CD8-positive, alpha-beta memory T cell (primary cell): ENCODE measurements at regions not wholly inside any gene's neighbourhood (a gene's known extent, or its start where the extent isn't known, plus 50 kb on each side); places are given as distances from the start of the nearest gene placed in this dataset.

Experiments used
- CTCF ChIA-PET: fragments of 350-600 bp; sonication (Branson Sonifier 250); formaldehyde crosslinking; loops from one replicate; lab custom pipeline; 2021; ENCODE audit warnings: antibody characterized with exemption; lab: Charles Lee
- POLR2A ChIA-PET: fragments of 350-600 bp; sonication (Branson Sonifier 250); formaldehyde crosslinking; loops from one replicate; lab custom pipeline; 2021; ENCODE audit warnings: antibody characterized with exemption; lab: Charles Lee
- DNase-seq, 5 donors: peaks; one replicate each; pipeline versions ENCODE4 v3.0.0 to v3.0.0-alpha.2; 2020 to 2022; ENCODE audit warnings: mixed read lengths in 1 of 5
- H3K27ac ChIP-seq: one replicate; pipeline ENCODE4 v1.7.0; 2013; ENCODE audit warnings: low read depth, mild to moderate bottlenecking, low read length, moderate library complexity
- H3K27me3 ChIP-seq: 2 replicates; pipeline ENCODE4 v1.7.0; 2013; ENCODE audit warnings: low read length, mild to moderate bottlenecking; ENCODE audit not compliant: insufficient read depth, poor library complexity, severe bottlenecking
- H3K36me3 ChIP-seq: 2 replicates; pipeline ENCODE4 v1.7.0; 2013; ENCODE audit warnings: mild to moderate bottlenecking, low read length, moderate library complexity; ENCODE audit not compliant: insufficient read depth
- H3K4me1 ChIP-seq: 2 replicates; pipeline ENCODE4 v1.7.0; 2013; ENCODE audit warnings: mild to moderate bottlenecking, low read length, moderate library complexity; ENCODE audit not compliant: insufficient read depth
- H3K4me3 ChIP-seq: 2 replicates; pipeline ENCODE4 v1.7.0; 2013; ENCODE audit warnings: mild to moderate bottlenecking, low read length
- H3K9me3 ChIP-seq: 2 replicates; pipeline ENCODE4 v1.7.0; 2013; ENCODE audit warnings: mild to moderate bottlenecking, low read length
- H3K27ac Mint-ChIP-seq, 8 donors: one replicate each; pipeline ENCODE4 v1.8.0; 2020 to 2021; ENCODE audit warnings: mixed read lengths in 8 of 8, mild to moderate bottlenecking in 6 of 8, inconsistent platforms in 3 of 8, moderate library complexity in 3 of 8
- H3K27me3 Mint-ChIP-seq, 2 donors: one replicate each; pipeline ENCODE4 v1.8.0; 2020 to 2021; ENCODE audit warnings: mixed read lengths in 2 of 2, mild to moderate bottlenecking in 1 of 2, moderate library complexity in 1 of 2
- H3K36me3 Mint-ChIP-seq, 3 donors: one replicate each; pipeline ENCODE4 v1.8.0; 2020 to 2021; ENCODE audit warnings: mixed read lengths in 3 of 3, inconsistent platforms in 1 of 3, mild to moderate bottlenecking in 1 of 3
- H3K4me1 Mint-ChIP-seq, 3 donors: one replicate each; pipeline ENCODE4 v1.8.0; 2020 to 2021; ENCODE audit warnings: mixed read lengths in 3 of 3, inconsistent platforms in 1 of 3, mild to moderate bottlenecking in 1 of 3
- H3K4me3 Mint-ChIP-seq, 7 donors: one replicate each; pipeline ENCODE4 v1.8.0; 2020 to 2021; ENCODE audit warnings: mixed read lengths in 7 of 7, mild to moderate bottlenecking in 6 of 7, moderate library complexity in 4 of 7, inconsistent platforms in 2 of 7
- H3K9me3 Mint-ChIP-seq, 5 donors: one replicate each; pipeline ENCODE4 v1.8.0; 2020 to 2022; ENCODE audit warnings: mixed read lengths in 5 of 5, mild to moderate bottlenecking in 3 of 5, moderate library complexity in 2 of 5, inconsistent platforms in 1 of 5

GRCh38 chr18:1050012-1050657, 145.5 kb downstream of the ADCYAP1 start:
- Histone ChIP-seq H3K27me3 (no peaks in the 10 kb centered on the region), H3K4me1 (no peaks in the 10 kb centered on the region), H3K27ac (no peak overlapping the region), H3K4me3 (no peak overlapping the region), H3K9me3 (no peaks in the 10 kb centered on the region), H3K36me3 (no peaks in the 10 kb centered on the region)
- Mint-ChIP-seq H3K36me3 (no peaks in the 10 kb centered on the region), H3K4me3 (no peak overlapping the region), H3K4me1 (no peaks in the 10 kb centered on the region), H3K27me3 (no peaks in the 10 kb centered on the region), H3K9me3 (peaks cover 0 to 1% (median 0%) of the 10 kb centered on the region in 5 donors), H3K27ac (no peak overlapping the region)
- ChIA-PET CTCF (no interaction called here), POLR2A (no interaction called here)
- DNase-seq = no peak

- POLR2A ChIA-PET = no interaction called here
- Mint-ChIP-seq H3K27me3 (no peaks in the 10 kb centered on the region), H3K27ac (no peak overlapping the region), H3K9me3 (peaks cover 0 to 5% (median 2%) of the 10 kb centered on the region in 5 donors), H3K4me1 (no peaks in the 10 kb centered on the region), H3K4me3 (no peak overlapping the region), H3K36me3 (no peaks in the 10 kb centered on the region)
- Histone ChIP-seq H3K9me3 (no peaks in the 10 kb centered on the region), H3K27me3 (no peaks in the 10 kb centered on the region), H3K27ac (no peak overlapping the region), H3K36me3 (no peaks in the 10 kb centered on the region), H3K4me3 (no peak overlapping the region), H3K4me1 (no peaks in the 10 kb centered on the region)
- CTCF ChIA-PET = no interaction called here
- no peak for DNase-seq
Measured at GRCh38 chr18:1052301-1052700, 147.6 kb downstream of the ADCYAP1 start.

GRCh38 chr18:1053331-1054315, 149.0 kb downstream of the ADCYAP1 start:
- no peak overlapping the region for H3K4me3 ChIP-seq
- no peak for DNase-seq
- no peaks in the 10 kb centered on the region for H3K27me3 ChIP-seq
- Mint-ChIP-seq H3K36me3 (no peaks in the 10 kb centered on the region), H3K4me1 (no peaks in the 10 kb centered on the region), H3K27me3 (no peaks in the 10 kb centered on the region), H3K4me3 (no peak overlapping the region), H3K27ac (no peak overlapping the region), H3K9me3 (peaks cover 0 to 16% (median 5%) of the 10 kb centered on the region in 5 donors)
- no peaks in the 10 kb centered on the region for H3K4me1 ChIP-seq
- CTCF ChIA-PET = no interaction called here
- no peaks in the 10 kb centered on the region for H3K36me3 ChIP-seq
- H3K27ac ChIP-seq = no peak overlapping the region
- H3K9me3 ChIP-seq = no peaks in the 10 kb centered on the region
- POLR2A ChIA-PET = no interaction called here

- H3K4me3 Mint-ChIP-seq = no peak overlapping the region
- CTCF ChIA-PET = no interaction called here
Measured at GRCh38 chr18:1056404-1056803, 151.7 kb downstream of the ADCYAP1 start.

GRCh38 chr18:1057367-1057766, 152.7 kb downstream of the ADCYAP1 start:
- Mint-ChIP-seq H3K4me1 (no peaks in the 10 kb centered on the region), H3K27me3 (no peaks in the 10 kb centered on the region), H3K27ac (no peak overlapping the region), H3K36me3 (no peaks in the 10 kb centered on the region), H3K4me3 (no peak overlapping the region), H3K9me3 (peaks cover 0 to 18% (median 5%) of the 10 kb centered on the region in 5 donors)
- ChIA-PET POLR2A (no interaction called here), CTCF (no interaction called here)
- DNase-seq = no peak
- Histone ChIP-seq H3K4me3 (no peak overlapping the region), H3K36me3 (no peaks in the 10 kb centered on the region), H3K4me1 (no peaks in the 10 kb centered on the region), H3K27me3 (no peaks in the 10 kb centered on the region), H3K9me3 (no peaks in the 10 kb centered on the region), H3K27ac (no peak overlapping the region)

More at GRCh38 chr18:1056404-1056803, 151.7 kb downstream of the ADCYAP1 start:
- H3K27ac ChIP-seq = no peak overlapping the region
- no peaks in the 10 kb centered on the region for H3K36me3 Mint-ChIP-seq
- H3K4me1 ChIP-seq = no peaks in the 10 kb centered on the region
- H3K9me3 Mint-ChIP-seq = peaks cover 0 to 16% (median 5%) of the 10 kb centered on the region in 5 donors
- no peak overlapping the region for H3K27ac Mint-ChIP-seq
- H3K9me3 ChIP-seq = no peaks in the 10 kb centered on the region
- H3K4me3 ChIP-seq = no peak overlapping the region
- H3K36me3 ChIP-seq = no peaks in the 10 kb centered on the region
- no peaks in the 10 kb centered on the region for H3K27me3 Mint-ChIP-seq
- H3K4me1 Mint-ChIP-seq = no peaks in the 10 kb centered on the region
- POLR2A ChIA-PET = no interaction called here
- DNase-seq = no peak
- H3K27me3 ChIP-seq = no peaks in the 10 kb centered on the region

- H3K36me3 Mint-ChIP-seq = peaks cover 0 to 1% (median 0%) of the 10 kb centered on the region in 3 donors
Measured at GRCh38 chr18:1062588-1062987, 157.9 kb downstream of the ADCYAP1 start.

GRCh38 chr18:1075322-1075721, 170.7 kb downstream of the ADCYAP1 start:
- H3K27ac Mint-ChIP-seq = no peak overlapping the region
- H3K9me3 ChIP-seq = no peaks in the 10 kb centered on the region
- H3K4me3 ChIP-seq = no peak overlapping the region
- no peak overlapping the region for H3K27ac ChIP-seq
- POLR2A ChIA-PET = no interaction called here
- CTCF ChIA-PET = no interaction called here
- H3K9me3 Mint-ChIP-seq = peaks cover 0 to 5% (median 0%) of the 10 kb centered on the region in 5 donors
- H3K4me1 ChIP-seq = no peaks in the 10 kb centered on the region
- no peaks in the 10 kb centered on the region for H3K36me3 Mint-ChIP-seq
- H3K4me1 Mint-ChIP-seq = no peaks in the 10 kb centered on the region
- H3K27me3 ChIP-seq = no peaks in the 10 kb centered on the region
- peaks cover 0 to 2% of the 10 kb centered on the region in 2 donors for H3K27me3 Mint-ChIP-seq
- no peaks in the 10 kb centered on the region for H3K36me3 ChIP-seq
- DNase-seq = no peak
- H3K4me3 Mint-ChIP-seq = no peak overlapping the region

More at GRCh38 chr18:1062588-1062987, 157.9 kb downstream of the ADCYAP1 start:
- Mint-ChIP-seq H3K9me3 (peaks cover 0 to 13% (median 3%) of the 10 kb centered on the region in 5 donors), H3K4me1 (no peaks in the 10 kb centered on the region), H3K27ac (no peak overlapping the region), H3K4me3 (no peak overlapping the region), H3K27me3 (no peaks in the 10 kb centered on the region)
- Histone ChIP-seq H3K4me1 (no peaks in the 10 kb centered on the region), H3K36me3 (no peaks in the 10 kb centered on the region), H3K27ac (no peak overlapping the region), H3K9me3 (no peaks in the 10 kb centered on the region), H3K27me3 (no peaks in the 10 kb centered on the region), H3K4me3 (no peak overlapping the region)
- ChIA-PET POLR2A (no interaction called here), CTCF (no interaction called here)
- no peak for DNase-seq

GRCh38 chr18:1075876-1076275, 171.2 kb downstream of the ADCYAP1 start:
- Histone ChIP-seq H3K4me3 (no peak overlapping the region), H3K4me1 (no peaks in the 10 kb centered on the region), H3K27ac (no peak overlapping the region), H3K36me3 (no peaks in the 10 kb centered on the region), H3K9me3 (no peaks in the 10 kb centered on the region), H3K27me3 (no peaks in the 10 kb centered on the region)
- no peaks in the 10 kb centered on the region for H3K36me3 Mint-ChIP-seq
- peaks cover 0 to 2% of the 10 kb centered on the region in 2 donors for H3K27me3 Mint-ChIP-seq
- ChIA-PET CTCF (no interaction called here), POLR2A (no interaction called here)
- H3K9me3 Mint-ChIP-seq = peaks cover 0 to 8% (median 0%) of the 10 kb centered on the region in 5 donors
- no peak for DNase-seq
- no peaks in the 10 kb centered on the region for H3K4me1 Mint-ChIP-seq
- H3K27ac Mint-ChIP-seq = no peak overlapping the region
- H3K4me3 Mint-ChIP-seq = no peak overlapping the region
